Fibroblast of upper back skin (primary cell): ENCODE measurements at regions not wholly inside any gene's neighbourhood (a gene's known extent, or its start where the extent isn't known, plus 50 kb on each side); places are given as distances from the start of the nearest gene placed in this dataset.
A peak's percentile ranks its signal among the peaks of the same experiment; 100 is the strongest.

Experiments
- DNase-seq: peaks from one replicate; pipeline ENCODE4 v3.0.0-alpha.2; 2013

DNA sequence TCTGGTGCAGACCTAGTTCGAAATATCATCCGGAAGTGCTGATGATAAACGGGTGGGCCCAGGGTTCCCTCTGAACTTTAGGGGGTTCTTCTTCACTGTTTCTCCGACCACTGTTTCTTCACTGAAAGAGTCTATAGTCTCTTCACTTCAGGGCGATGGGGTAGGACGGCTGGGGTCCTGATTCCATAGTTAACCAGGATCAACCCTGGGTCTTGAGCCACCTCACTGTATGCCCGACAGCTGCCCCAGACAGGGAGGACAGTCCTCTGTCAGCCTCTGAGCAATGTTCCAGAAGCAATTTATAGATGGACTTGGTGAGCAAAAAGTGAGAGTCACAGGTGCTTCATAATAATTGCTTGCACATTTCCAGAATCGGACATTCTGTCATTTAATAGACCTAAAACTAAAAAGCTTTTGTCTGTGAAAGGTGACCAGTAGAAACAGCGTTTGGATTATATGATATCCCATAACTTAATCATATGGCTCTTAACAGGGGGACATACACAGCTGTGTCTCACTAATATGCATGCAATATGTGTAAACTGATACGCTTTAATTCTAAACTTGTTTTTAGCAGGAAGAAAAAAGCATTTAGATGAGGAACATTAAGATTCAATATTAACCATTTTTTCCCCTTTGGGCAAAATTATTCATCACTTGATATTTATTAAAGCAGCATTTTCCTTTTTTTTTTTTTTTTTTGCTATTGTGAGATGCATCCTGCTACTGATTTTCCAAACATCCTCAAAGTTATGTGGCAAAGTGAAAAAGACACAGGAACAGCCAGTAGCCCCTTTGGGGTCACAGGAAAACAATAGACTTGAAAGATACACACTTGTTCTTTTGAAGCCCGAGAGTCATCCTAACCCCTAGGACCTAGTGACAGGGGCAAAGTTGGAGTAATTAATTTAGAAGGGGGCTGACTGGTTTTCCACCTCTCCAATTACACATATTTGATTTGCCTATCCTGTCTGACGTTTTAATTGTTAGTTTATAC, 277.0 kb downstream of the ZNF536 start:
- DNase-seq: no peak

DNA sequence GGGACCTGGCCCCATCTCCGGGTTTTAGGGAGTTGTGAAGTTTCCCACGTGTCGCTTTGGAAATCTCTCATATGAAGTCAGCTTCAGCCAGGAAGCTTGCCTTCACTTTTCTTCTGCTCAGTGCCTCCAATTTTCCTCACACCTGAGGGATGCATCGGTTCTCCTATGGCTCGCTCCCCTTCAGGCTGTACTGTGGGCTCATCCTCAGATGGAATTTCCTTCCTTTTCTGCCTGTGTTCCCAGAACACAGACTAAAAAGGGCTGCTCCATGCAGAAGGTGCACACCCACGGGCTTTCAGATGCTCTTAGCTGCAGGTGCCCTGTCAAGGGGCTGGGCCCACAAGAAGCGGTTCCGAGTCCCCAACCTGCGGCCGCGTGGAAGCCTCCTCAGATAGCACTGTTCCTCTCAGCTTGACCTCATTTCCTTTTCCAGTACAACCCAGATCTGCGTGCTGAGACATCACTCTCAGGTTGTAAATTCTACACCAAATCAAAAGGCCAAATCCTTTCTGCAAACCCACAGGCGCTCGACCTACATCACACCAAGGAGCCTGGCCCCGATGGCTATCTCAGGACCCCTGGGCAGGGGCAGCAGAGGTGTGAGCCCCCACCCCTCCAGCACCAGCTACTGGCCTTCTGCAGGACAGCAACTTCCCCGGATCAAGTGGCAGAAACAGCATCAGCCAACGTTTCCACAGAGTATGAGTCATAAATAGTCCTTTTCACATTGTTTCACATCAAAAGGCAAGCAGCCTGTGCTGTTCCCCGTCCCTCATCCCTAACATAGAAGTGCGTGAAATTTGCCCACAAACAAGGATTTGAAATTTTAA, 275.9 kb downstream of the ZNF536 start:
- DNase-seq: peak; percentile 17

DNA sequence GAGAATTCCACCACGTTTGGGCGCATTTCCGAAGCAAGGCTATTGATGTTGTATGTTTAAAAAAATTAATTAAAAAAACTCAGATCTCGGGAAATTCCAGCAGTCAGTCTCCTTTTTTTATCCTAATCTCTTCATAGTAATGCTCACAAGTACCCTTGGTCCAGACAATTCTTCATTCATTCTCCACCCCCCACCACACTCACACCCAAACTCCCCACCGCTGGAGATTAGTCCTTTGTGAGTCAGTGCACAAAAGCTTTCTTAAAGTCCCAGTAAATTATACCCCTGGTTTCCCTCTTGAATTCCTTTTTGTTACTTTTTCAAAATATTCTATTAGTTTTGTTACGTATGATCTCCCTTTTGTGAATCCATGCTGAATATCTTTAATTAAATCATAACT, 274.6 kb downstream of the ZNF536 start:
- DNase-seq: no peak

DNA sequence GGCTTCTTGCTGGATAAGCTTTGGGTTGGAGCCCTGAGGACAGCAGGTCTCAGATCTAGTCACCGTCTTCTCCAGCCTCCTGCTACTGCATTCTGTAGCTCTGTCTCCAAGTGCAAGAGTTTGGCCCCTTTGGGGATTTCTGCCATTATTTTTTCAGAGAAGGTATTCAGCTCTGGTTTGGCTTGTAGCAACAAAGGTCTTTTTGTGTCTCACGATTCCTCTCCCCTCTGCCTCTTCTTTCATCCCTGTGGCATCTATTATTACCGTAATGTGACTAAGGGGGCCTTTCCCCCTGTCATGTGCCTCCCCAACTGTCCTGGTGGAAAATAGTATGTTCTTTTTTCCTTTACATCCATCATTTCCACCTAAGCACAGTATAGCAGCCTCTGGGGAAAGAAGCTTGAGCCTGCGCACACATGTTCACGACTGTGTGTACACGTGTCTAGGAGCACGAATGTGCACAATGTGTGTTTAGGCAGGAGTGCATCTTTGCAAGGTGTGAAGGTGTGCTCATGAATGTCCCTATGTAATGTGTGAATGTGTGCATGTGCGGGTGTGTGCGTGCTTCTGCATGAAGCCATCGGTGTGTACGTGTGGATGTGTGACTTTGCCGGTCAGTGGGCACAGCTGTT, 273.9 kb downstream of the ZNF536 start:
- DNase-seq: no peak

DNA sequence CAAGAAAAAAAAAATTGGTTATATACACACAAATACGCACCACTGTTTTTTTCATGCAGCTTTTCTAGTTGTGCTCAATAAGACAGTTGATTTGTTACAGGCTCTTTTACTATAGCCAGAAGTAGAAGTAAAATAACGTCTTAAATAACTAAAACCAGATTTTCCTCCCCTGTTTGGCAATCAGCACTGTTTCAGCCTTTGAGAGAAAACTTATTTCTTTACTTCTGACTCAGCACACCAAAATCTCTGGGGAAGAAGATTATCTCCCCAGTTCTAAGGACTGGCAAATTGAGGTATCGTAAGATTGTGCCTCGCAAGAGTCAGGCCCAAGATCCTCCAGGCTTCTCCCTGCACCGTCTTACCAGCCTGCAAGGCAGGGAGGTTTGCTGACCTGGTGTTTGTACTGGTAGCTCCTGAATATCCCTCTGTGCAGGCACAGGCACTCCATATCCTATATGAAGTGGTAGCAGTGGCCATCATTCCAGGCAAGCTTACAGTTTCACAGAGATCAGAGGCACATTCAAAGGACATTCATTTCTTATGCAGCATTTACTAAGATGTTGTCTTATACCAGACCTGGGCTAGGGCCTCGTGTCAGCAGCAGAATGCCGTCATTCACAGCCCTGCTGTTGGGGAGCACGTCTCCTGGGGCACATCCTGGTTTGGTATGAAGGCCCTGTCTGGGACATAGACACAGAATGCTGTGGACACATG, 268.2 kb downstream of the ZNF536 start:
- DNase-seq: peak; percentile 25

GRCh38 chr19:30638889-30639288, 266.7 kb downstream of the ZNF536 start:
- DNase-seq: no peak

GRCh38 chr19:30637926-30638325, 265.7 kb downstream of the ZNF536 start:
- no peak for DNase-seq

DNA sequence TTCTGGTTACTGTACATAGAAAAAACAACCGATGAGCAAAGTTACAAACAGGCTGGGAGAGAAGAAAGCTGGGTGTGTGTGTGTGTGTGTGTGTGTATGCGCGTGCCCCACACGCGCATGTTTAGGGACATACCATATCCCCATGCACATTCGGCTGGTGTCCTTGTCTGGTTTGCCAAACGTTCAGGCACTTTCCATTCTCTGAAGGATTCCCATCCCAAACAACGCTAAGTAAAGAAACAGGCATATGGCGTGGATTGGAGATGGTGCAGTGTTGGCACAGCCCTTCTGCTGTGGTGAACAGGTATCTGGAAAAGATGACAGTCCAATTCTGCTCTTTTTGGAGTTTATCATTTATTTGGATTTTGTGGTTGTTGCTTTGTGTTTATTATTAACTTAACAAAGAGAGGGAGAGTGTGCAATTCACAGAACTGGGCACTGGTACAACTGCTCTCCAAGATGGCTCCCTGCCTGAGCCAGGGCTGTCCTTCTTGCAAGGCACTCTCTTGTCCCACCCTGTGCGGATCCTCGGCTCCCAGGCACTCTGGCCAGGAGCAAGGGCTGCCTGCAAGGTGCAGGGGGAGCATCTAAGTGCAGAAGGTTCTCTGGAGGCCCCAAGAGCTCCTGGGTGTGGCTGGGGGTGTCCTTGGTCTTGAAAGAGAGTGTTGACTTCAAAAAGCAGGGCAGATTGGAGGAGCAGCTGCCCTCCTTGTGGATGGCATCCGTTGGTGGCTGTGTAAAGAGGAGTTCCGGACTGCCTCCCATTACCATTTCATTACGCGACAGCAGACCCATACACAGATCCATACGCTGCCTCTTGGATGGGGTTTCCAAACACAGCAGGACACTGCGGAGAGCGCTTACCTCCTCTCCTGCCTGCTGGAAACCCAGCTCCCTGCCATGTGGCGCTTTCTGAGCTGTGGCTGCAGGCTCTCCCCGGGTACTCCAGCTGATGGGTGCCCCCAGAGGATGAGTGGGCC, 263.1 kb downstream of the ZNF536 start:
- no peak for DNase-seq

GRCh38 chr19:30634131-30634830, 262.1 kb downstream of the ZNF536 start:
- DNase-seq: no peak

DNA sequence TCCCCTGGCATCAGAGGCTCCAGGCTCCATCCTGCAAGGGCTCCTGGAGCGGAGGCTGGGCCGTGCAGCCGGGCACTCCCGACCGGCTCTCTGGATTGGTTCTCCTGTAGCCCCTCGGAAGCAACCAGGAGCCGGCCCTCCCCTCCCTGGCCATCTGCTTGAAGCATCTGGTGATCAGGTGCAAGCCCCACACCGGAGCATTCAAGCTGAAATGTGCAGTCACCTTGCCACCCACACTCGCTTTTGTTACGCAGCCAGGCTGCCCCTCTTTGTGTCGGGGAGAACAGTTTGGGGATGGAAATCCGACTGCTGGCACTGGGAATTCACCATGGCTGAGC, 258.8 kb downstream of the ZNF536 start:
- no peak for DNase-seq

DNA sequence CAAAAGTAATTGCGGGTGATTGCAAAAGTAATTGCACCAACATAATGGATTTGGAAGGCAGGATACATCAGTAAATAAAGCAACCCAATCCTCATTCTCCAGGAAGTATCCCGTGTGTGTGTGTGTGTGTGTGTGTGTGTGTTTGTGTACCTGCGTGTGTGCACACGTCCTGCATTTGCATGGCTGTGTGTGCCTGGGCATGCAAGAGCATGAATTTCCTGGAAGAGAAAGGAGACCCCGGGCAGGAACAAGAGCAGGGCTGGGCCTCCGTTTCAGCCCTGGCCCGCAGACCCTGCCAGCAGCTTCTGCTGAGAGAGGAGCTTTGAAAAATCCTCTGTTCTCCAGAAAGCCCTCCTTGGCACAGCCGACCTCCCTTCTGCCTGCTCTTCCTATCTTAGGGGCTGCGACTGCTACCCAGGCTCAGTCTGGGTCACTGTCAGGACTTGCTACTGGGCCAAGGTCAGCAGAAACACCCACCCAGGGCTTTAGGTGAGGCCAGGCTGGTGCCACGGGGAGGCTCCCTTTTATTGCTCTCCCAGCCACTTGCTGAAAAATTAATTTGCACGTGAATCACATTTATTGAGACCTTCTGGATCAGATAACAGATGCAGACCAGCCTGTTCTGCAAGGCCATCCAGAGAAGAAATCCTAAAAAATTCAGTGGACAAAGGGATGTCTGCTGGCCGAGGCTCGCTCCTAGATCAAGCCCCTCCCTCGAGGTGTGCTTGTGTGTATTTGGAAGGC, 258.3 kb downstream of the ZNF536 start:
- DNase-seq: no peak

DNA sequence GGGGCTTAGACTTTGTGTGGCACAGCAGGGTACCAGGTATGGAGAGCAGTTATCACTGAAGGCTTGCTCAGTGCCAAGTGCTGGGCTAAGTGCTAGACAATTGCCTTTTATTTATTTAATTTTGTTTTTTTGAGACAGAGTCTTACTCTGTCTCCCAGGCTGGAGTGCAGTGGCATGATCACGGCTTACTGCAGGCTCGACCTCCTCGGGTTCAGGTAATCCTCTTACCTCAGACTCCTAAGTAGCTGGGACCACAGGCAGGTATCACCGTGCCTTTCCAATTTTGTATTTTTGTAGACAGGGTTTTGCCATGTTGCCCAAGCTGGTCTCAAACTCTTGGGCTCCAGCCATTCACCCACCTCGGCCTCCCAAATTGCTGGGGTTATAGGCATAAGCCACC, 256.9 kb downstream of the ZNF536 start:
- no peak for DNase-seq

DNA sequence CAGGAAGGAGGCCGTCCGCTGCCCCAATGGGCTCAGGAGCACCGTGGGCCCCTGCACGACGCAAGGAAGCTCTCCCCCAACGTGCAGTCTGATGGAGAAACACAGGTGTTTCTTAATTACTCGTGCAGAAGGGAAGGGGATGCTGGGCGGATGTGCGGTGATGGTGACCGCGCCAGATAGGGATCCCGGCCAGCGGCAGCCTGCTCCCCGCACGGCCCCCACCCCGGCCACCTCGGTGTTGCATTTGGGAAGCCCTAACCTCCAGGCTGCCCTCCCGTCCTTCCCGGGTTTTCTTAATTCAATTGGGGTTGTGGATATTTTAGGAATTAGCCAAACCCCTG, 254.4 kb downstream of the ZNF536 start:
- no peak for DNase-seq

- DNase-seq: no peak
Observed at GRCh38 chr19:30625947-30626625, 253.9 kb downstream of the ZNF536 start.

DNA sequence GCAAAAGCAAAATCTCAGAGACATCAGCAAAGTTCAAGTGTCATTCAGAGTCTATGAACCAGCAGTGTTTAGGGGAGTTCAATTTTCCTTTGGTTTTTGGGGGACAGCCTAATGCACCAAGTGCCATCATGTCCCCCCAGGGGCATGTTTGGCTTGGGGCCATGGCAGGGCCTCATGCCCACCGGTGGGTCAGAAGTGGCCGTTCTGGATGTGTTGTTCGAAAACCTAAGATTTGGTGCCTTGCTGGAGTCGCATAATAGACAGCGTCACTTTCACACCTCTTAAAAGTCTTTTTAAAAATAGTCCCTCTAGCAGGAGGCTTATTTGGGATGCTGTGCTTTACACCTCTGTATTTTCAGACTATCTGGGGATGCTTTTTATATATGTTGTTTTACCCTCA, 250.1 kb downstream of the ZNF536 start:
- no peak for DNase-seq

DNA sequence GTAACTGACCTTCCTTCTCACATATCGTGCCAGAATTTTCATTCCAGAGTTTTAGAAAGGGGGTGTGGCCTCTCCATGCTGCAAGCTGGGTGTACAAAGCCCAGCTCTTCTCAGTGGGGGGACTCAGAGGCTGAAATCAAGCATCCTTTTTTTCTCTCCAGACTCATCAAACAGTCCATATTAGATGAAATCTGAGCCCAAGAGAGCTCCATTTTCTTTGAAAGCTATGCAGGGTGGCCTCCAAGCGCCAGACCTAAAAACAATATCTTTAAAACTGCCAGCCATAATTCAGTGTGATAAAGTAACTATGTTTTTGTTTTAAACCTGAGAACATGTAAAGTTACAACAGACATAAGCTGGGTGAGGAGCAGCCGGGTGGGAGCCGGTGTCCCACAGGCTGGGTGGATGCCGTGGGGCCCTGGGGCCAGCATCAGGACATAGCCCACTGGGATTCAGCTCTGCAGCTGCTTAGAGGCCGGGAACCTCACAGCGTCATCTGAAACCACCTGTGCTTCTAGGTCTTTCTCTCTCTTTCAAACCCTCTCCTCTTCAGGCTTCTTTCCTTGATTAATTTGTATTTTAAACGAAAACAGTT, 249.2 kb downstream of the ZNF536 start:
- no peak for DNase-seq

GRCh38 chr19:30620354-30620753, 248.2 kb downstream of the ZNF536 start:
- DNase-seq: no peak

DNA sequence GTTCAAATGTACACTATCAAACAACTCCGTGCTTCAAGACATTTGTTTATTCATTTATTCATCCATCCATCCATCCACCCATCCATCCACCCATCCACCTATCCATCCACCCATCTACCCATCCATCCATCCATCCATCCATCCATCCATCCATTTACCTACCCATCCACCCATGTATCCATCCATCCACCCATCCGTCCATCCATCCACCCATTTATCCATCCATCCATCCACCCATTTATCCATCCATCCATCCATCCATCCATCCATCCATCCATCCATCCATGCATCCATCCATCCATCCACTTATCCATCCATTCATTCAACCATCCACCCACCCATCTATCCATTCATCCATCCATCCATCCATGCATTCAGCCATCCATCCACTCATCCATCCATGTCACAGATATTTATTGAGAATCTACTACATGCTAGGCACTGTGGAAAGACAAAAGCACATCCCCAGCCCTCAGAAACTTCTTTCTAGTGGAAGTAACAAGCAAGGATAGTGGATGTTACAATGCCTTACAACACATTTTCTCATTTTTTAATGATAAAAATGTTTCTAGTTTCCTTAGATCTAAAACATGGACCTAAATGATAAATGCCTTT, 237.6 kb downstream of the ZNF536 start:
- DNase-seq: no peak

DNA sequence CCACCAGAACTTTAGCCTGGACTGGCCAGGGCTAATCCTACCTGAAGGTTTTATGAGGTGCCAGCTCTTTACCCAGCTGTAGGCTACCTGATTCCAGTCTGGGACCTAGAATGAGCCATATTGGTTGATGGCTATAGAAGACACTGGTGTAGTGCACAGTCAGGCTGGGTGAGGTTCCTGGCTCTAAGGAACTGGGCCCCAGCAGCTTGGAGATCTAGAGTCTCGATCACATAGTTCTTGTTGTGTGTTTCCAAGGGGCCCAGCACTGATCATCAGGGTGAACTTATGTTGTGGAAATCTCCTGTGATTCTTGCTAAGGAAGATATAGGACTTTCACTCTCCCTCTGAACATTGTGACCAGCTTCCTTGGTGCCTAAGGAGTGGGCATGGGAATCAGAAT, 236.3 kb downstream of the ZNF536 start:
- DNase-seq: no peak
